ENCODE measurements at regions not wholly inside any gene's neighbourhood (a gene's known extent, or its start where the extent isn't known, plus 50 kb on each side); places are given as distances from the start of the nearest gene placed in this dataset.

DNA sequence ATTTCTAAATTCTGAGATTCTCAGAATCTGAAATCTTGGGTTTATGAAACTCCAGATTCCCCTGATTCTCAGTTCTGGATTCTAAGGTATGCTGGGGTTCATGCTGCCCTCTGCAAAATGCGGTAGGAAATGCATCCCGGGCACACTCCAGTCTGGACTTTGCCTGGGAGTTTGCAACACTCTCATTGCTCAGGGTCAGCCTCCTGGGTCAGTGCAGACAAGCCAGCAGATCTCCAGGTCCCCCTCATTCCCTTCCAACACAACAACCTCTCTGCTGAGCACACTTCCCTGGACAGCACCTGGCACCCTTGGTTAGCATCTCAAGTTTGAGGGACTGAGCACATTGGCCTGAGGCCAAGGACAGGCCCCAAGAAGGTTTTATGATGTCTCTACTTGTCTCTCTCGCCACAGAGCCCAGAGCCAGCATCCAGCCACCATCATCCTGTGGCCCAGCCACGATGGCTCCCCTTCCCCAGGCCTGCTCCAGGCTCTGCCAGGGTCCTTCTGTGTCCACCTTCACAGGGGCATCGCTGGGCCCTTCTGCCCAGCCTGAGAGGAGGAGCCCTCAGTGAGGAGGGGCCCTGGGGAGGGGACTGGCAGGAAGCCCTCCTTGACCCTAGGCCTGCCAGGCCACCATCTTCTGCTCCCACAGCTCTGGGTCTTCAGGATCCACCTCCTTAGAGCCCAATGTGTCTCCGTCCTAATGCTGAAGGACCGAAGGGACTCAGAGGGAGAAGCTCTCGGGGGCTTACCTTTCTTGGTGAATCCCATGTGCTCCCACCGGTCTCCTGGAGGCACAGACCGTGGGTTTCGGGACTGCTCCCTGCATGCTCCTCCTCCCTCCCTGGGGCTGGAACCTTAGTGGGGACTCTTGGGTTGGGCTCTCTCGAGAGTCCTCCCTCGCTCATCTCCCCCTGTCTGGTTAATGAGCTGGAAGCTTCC is 550.7 kb downstream of the PTPRU start:
- Histone ChIP-seq H3K4me2 (ENCODE audit: low read depth, low read length, poor library complexity, severe bottlenecking) (no peak overlapping the region), H3K4me1 (ENCODE audit: low read length) (no peaks in the 10 kb centered on the region)
- no peak for DNase-seq

DNA sequence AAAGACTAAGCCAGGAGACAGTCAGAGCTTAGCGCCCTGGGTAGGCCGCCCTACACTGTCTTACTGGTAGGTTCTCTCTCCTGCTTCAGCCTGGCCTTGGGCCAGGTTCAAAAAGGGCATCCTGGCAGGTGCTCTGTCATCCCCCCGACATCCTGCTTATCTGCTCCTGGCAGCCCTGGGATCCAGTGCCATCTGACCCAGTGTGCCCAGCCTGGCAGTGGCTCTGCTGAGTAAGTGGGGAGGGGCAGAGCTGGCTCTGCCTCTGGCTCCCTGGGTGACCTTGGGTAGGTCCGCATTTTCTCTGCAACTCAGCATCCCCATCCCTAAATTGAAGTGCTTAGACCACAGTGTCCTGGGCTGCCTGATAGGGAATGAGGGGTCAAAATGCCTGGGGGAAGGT is 549.9 kb downstream of the PTPRU start:
- Histone ChIP-seq H3K4me1 (ENCODE audit: low read length) (no peaks in the 10 kb centered on the region), H3K4me2 (ENCODE audit: low read depth, low read length, poor library complexity, severe bottlenecking) (no peak overlapping the region), H2AFZ (ENCODE audit: low read length) (no peak overlapping the region), H4K20me1 (ENCODE audit: insufficient read depth, low read depth, low read length) (no peaks in the 10 kb centered on the region), H3K79me2 (ENCODE audit: low read length) (no peaks in the 10 kb centered on the region), H3K9me3 (ENCODE audit: low read length) (no peaks in the 10 kb centered on the region), H3K9ac (ENCODE audit: low read length) (no peak overlapping the region), H3K36me3 (ENCODE audit: insufficient read depth, low read length) (no peaks in the 10 kb centered on the region), H3K4me3 (ENCODE audit: low read length) (no peak overlapping the region), H3K9me2 (replicated peaks; ENCODE audit: insufficient read depth, low read length) (no peaks in the 10 kb centered on the region), H3K27ac (ENCODE audit: low read length) (no peak overlapping the region), H3K27me3 (ENCODE audit: low read length) (no peaks in the 10 kb centered on the region)
- DNase-seq = no peak

More for the DNA sequence above, 550.7 kb downstream of the PTPRU start:
- Histone ChIP-seq H4K20me1 (ENCODE audit: insufficient read depth, low read depth, low read length) (no peaks in the 10 kb centered on the region), H3K79me2 (ENCODE audit: low read length) (no peaks in the 10 kb centered on the region), H3K36me3 (ENCODE audit: insufficient read depth, low read length) (no peaks in the 10 kb centered on the region), H3K27me3 (ENCODE audit: low read length) (no peaks in the 10 kb centered on the region), H3K9me2 (replicated peaks; ENCODE audit: insufficient read depth, low read length) (no peaks in the 10 kb centered on the region), H3K9ac (ENCODE audit: low read length) (no peak overlapping the region), H3K4me3 (ENCODE audit: low read length) (no peak overlapping the region), H3K27ac (ENCODE audit: low read length) (no peak overlapping the region), H2AFZ (ENCODE audit: low read length) (no peak overlapping the region), H3K9me3 (ENCODE audit: low read length) (no peaks in the 10 kb centered on the region)

GRCh38 chr1:29785554-29785953 is 549.2 kb downstream of the PTPRU start:
- Histone ChIP-seq H4K20me1 (ENCODE audit: insufficient read depth, low read depth, low read length) (no peaks in the 10 kb centered on the region), H3K36me3 (ENCODE audit: insufficient read depth, low read length) (no peaks in the 10 kb centered on the region), H3K27ac (ENCODE audit: low read length) (no peak overlapping the region), H3K4me1 (ENCODE audit: low read length) (no peaks in the 10 kb centered on the region), H3K4me2 (ENCODE audit: low read depth, low read length, poor library complexity, severe bottlenecking) (no peak overlapping the region), H3K79me2 (ENCODE audit: low read length) (no peaks in the 10 kb centered on the region), H2AFZ (ENCODE audit: low read length) (no peak overlapping the region), H3K4me3 (ENCODE audit: low read length) (no peak overlapping the region), H3K27me3 (ENCODE audit: low read length) (no peaks in the 10 kb centered on the region), H3K9me3 (ENCODE audit: low read length) (no peaks in the 10 kb centered on the region), H3K9me2 (replicated peaks; ENCODE audit: insufficient read depth, low read length) (no peaks in the 10 kb centered on the region), H3K9ac (ENCODE audit: low read length) (no peak overlapping the region)
- no peak for DNase-seq

- H3K9me2 ChIP-seq (replicated peaks; ENCODE audit: insufficient read depth, low read length) = no peaks in the 10 kb centered on the region
- H3K79me2 ChIP-seq (ENCODE audit: low read length) = no peaks in the 10 kb centered on the region
- no peak overlapping the region for H2AFZ ChIP-seq (ENCODE audit: low read length)
- H3K9ac ChIP-seq (ENCODE audit: low read length) = no peak overlapping the region
- no peaks in the 10 kb centered on the region for H3K36me3 ChIP-seq (ENCODE audit: insufficient read depth, low read length)
- no peaks in the 10 kb centered on the region for H3K27me3 ChIP-seq (ENCODE audit: low read length)
- H3K27ac ChIP-seq (ENCODE audit: low read length) = no peak overlapping the region
- no peak overlapping the region for H3K4me3 ChIP-seq (ENCODE audit: low read length)
- DNase-seq = no peak
- H3K9me3 ChIP-seq (ENCODE audit: low read length) = no peaks in the 10 kb centered on the region
- no peaks in the 10 kb centered on the region for H4K20me1 ChIP-seq (ENCODE audit: insufficient read depth, low read depth, low read length)
- H3K4me1 ChIP-seq (ENCODE audit: low read length) = no peaks in the 10 kb centered on the region
- H3K4me2 ChIP-seq (ENCODE audit: low read depth, low read length, poor library complexity, severe bottlenecking) = no peak overlapping the region
These were observed 548.8 kb downstream of the PTPRU start for GRCh38 chr1:29785137-29785527.

GRCh38 chr1:29784276-29785136 is 548.2 kb downstream of the PTPRU start:
- H3K9ac ChIP-seq (ENCODE audit: low read length) = no peak overlapping the region
- H3K9me3 ChIP-seq (ENCODE audit: low read length) = no peaks in the 10 kb centered on the region
- H3K79me2 ChIP-seq (ENCODE audit: low read length) = no peaks in the 10 kb centered on the region
- H3K4me3 ChIP-seq (ENCODE audit: low read length) = no peak overlapping the region
- no peak for DNase-seq
- no peaks in the 10 kb centered on the region for H3K36me3 ChIP-seq (ENCODE audit: insufficient read depth, low read length)
- no peaks in the 10 kb centered on the region for H4K20me1 ChIP-seq (ENCODE audit: insufficient read depth, low read depth, low read length)
- H3K9me2 ChIP-seq (replicated peaks; ENCODE audit: insufficient read depth, low read length) = no peaks in the 10 kb centered on the region
- no peak overlapping the region for H3K4me2 ChIP-seq (ENCODE audit: low read depth, low read length, poor library complexity, severe bottlenecking)
- no peak overlapping the region for H3K27ac ChIP-seq (ENCODE audit: low read length)
- H3K4me1 ChIP-seq (ENCODE audit: low read length) = no peaks in the 10 kb centered on the region
- no peaks in the 10 kb centered on the region for H3K27me3 ChIP-seq (ENCODE audit: low read length)
- no peak overlapping the region for H2AFZ ChIP-seq (ENCODE audit: low read length)

DNA sequence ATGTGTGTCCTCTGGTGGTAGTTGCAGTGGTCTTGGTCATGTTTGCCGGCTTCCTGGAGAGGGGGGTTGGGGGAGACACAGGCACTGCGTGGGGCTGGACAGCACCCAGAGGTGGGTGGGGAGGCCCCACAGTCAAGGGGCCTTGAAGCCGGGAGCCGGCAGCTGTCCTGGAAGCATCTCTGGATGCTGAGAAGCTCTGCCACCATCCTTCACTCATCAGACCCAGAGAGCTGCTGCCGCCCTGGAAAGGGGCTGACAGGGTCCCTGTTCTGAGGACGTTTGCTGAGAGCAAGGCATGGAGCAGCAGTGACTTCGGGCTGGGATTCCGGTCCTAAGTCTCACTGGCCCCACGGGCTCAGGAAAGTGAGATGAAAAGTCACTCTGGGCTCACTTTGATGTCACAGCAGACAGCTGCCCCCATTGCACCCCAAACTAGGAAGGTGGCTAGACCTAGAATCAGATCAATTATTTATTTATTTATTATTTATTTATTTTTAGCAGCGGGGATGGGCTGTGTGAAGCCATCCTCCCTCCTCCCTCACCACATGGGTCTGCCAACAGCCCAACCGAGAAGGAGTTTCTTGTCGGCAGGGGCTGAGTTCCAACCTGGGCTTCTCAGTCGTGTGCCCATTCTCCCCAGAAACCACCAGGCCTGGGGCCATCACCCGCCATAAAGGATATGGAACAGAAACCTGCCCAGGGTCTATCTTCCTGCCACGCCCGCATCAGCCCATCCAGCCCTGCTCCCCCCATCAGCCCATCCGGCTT is 547.4 kb downstream of the PTPRU start:
- H3K4me3 ChIP-seq (ENCODE audit: low read length) = no peak overlapping the region
- no peaks in the 10 kb centered on the region for H3K9me2 ChIP-seq (replicated peaks; ENCODE audit: insufficient read depth, low read length)
- H3K9ac ChIP-seq (ENCODE audit: low read length) = no peak overlapping the region
- no peaks in the 10 kb centered on the region for H4K20me1 ChIP-seq (ENCODE audit: insufficient read depth, low read depth, low read length)
- no peak for DNase-seq
- no peaks in the 10 kb centered on the region for H3K9me3 ChIP-seq (ENCODE audit: low read length)
- H3K4me2 ChIP-seq (ENCODE audit: low read depth, low read length, poor library complexity, severe bottlenecking) = no peak overlapping the region
- H3K27me3 ChIP-seq (ENCODE audit: low read length) = no peaks in the 10 kb centered on the region
- no peak overlapping the region for H2AFZ ChIP-seq (ENCODE audit: low read length)
- H3K79me2 ChIP-seq (ENCODE audit: low read length) = no peaks in the 10 kb centered on the region
- H3K4me1 ChIP-seq (ENCODE audit: low read length) = no peaks in the 10 kb centered on the region
- H3K36me3 ChIP-seq (ENCODE audit: insufficient read depth, low read length) = no peaks in the 10 kb centered on the region
- H3K27ac ChIP-seq (ENCODE audit: low read length) = no peak overlapping the region

GRCh38 chr1:29782846-29783507 is 546.7 kb downstream of the PTPRU start:
- DNase-seq = no peak
- H3K4me2 ChIP-seq (ENCODE audit: low read depth, low read length, poor library complexity, severe bottlenecking) = no peak overlapping the region
- no peaks in the 10 kb centered on the region for H3K4me1 ChIP-seq (ENCODE audit: low read length)
- H4K20me1 ChIP-seq (ENCODE audit: insufficient read depth, low read depth, low read length) = no peaks in the 10 kb centered on the region
- H3K27me3 ChIP-seq (ENCODE audit: low read length) = no peaks in the 10 kb centered on the region
- H3K27ac ChIP-seq (ENCODE audit: low read length) = no peak overlapping the region
- H3K9me2 ChIP-seq (replicated peaks; ENCODE audit: insufficient read depth, low read length) = no peaks in the 10 kb centered on the region
- no peak overlapping the region for H3K4me3 ChIP-seq (ENCODE audit: low read length)
- no peaks in the 10 kb centered on the region for H3K9me3 ChIP-seq (ENCODE audit: low read length)
- H3K36me3 ChIP-seq (ENCODE audit: insufficient read depth, low read length) = no peaks in the 10 kb centered on the region
- H3K79me2 ChIP-seq (ENCODE audit: low read length) = no peaks in the 10 kb centered on the region
- no peak overlapping the region for H2AFZ ChIP-seq (ENCODE audit: low read length)
- H3K9ac ChIP-seq (ENCODE audit: low read length) = no peak overlapping the region
